ENCODE measurements at regions not wholly inside any gene's neighbourhood (a gene's known extent, or its start where the extent isn't known, plus 50 kb on each side); places are given as distances from the start of the nearest gene placed in this dataset.

- TF ChIP-seq CTCF (IDR thresholded peaks at IDR 0.05) (no peak), POLR2A (IDR thresholded peaks at IDR 0.05) (no peak)
Observed at GRCh38 chr9:21607576-21607975, 125.5 kb upstream of the IFNE start.
